Activated naive CD4-positive, alpha-beta T cell treated with Interleukin-2 at 50 U/mL for 16 hours (primary cell): ENCODE measurements at regions not wholly inside any gene's neighbourhood (a gene's known extent, or its start where the extent isn't known, plus 50 kb on each side); places are given as distances from the start of the nearest gene placed in this dataset.
"Not testable (repeated sequence)": the region's sequence is repeated elsewhere in the genome, so short reads cannot be mapped to it uniquely, and the experiment has no call there.

Source experiments
- DNase-seq: peaks from one replicate; pipeline ENCODE4 v3.0.0-alpha.2; 2020

- no peak for DNase-seq
These were observed 542.0 kb downstream of the FAM181B start for GRCh38 chr11:82191695-82192094.

- no peak for DNase-seq
These were observed 547.7 kb downstream of the FAM181B start for GRCh38 chr11:82185925-82186324.

- DNase-seq: no peak
These were observed 548.7 kb downstream of the FAM181B start for GRCh38 chr11:82184966-82185365.

GRCh38 chr11:82183346-82183745, 550.3 kb downstream of the FAM181B start:
- DNase-seq: no peak

GRCh38 chr11:82182697-82183096, 551.0 kb downstream of the FAM181B start:
- not testable (repeated sequence) for DNase-seq

GRCh38 chr11:82181796-82182195, 551.9 kb downstream of the FAM181B start:
- DNase-seq: not testable (repeated sequence)

- DNase-seq: no peak
These were observed 556.7 kb downstream of the FAM181B start for GRCh38 chr11:82176945-82177344.

- DNase-seq: no peak
These were observed 557.3 kb downstream of the FAM181B start for GRCh38 chr11:82176365-82176764.

- no peak for DNase-seq
These were observed 559.1 kb downstream of the FAM181B start for GRCh38 chr11:82174610-82175009.

- no peak for DNase-seq
These were observed 586.9 kb downstream of the FAM181B start for GRCh38 chr11:82146789-82147188.

- DNase-seq: no peak
These were observed 614.7 kb downstream of the FAM181B start for GRCh38 chr11:82118946-82119345.

GRCh38 chr11:82117362-82117761, 616.3 kb downstream of the FAM181B start:
- DNase-seq: no peak

- DNase-seq: no peak
These were observed 628.2 kb downstream of the FAM181B start for GRCh38 chr11:82105331-82105998.

- DNase-seq: no peak
These were observed 640.8 kb downstream of the FAM181B start for GRCh38 chr11:82092904-82093303.

- DNase-seq: no peak
These were observed 644.2 kb downstream of the FAM181B start for GRCh38 chr11:82089426-82089825.

GRCh38 chr11:82085493-82085892, 648.2 kb downstream of the FAM181B start:
- DNase-seq: no peak

GRCh38 chr11:82082976-82083375, 650.7 kb downstream of the FAM181B start:
- no peak for DNase-seq

- DNase-seq: no peak
These were observed 653.5 kb downstream of the FAM181B start for GRCh38 chr11:82080160-82080559.

- DNase-seq: no peak
These were observed 657.5 kb downstream of the FAM181B start for GRCh38 chr11:82076126-82076525.

- DNase-seq: no peak
These were observed 674.2 kb downstream of the FAM181B start for GRCh38 chr11:82059505-82059904.

GRCh38 chr11:82056450-82056849, 677.2 kb downstream of the FAM181B start:
- DNase-seq: no peak

GRCh38 chr11:82049199-82049598, 684.5 kb downstream of the FAM181B start:
- DNase-seq: no peak

- DNase-seq: no peak
These were observed 686.5 kb downstream of the FAM181B start for GRCh38 chr11:82047200-82047599.

- no peak for DNase-seq
These were observed 686.9 kb downstream of the FAM181B start for GRCh38 chr11:82046778-82047177.

GRCh38 chr11:82045748-82046457, 687.8 kb downstream of the FAM181B start:
- DNase-seq: no peak
